CD14-positive monocyte (primary cell): ENCODE measurements at regions not wholly inside any gene's neighbourhood (a gene's known extent, or its start where the extent isn't known, plus 50 kb on each side); places are given as distances from the start of the nearest gene placed in this dataset.
"Not testable (repeated sequence)": the region's sequence is repeated elsewhere in the genome, so short reads cannot be mapped to it uniquely, and the experiment has no call there.

ENCODE experiments used
- DNase-seq, 3 donors: peaks; one replicate each; pipeline ENCODE4 v3.0.0-alpha.2; 2011 to 2022
- H2AFZ ChIP-seq: 2 replicates; pipeline ENCODE4 v1.6.0; 2012; ENCODE audit warnings: mild to moderate bottlenecking, low read depth, low read length, inconsistent platforms; ENCODE audit not compliant: insufficient read depth, poor library complexity, severe bottlenecking
- H3K27ac ChIP-seq, 2 donors: 1 replicate in 1 of 2; 2 replicates in 1 of 2; pipeline ENCODE4 v1.5.1; 2012 to 2013; ENCODE audit warnings: low read length in 2 of 2, control low read depth in 1 of 2, inconsistent platforms in 1 of 2, low read depth in 1 of 2, mild to moderate bottlenecking in 1 of 2
- H3K27me3 ChIP-seq, 2 donors: one replicate each; pipeline versions ENCODE4 v1.6.0 to v1.6.1; 2011 to 2013; ENCODE audit warnings: low read length in 2 of 2; ENCODE audit not compliant: control insufficient read depth in 2 of 2, insufficient read depth in 2 of 2
- H3K36me3 ChIP-seq, 2 donors: replicated peaks in 1 of 2; 1 replicate in 1 of 2; 2 replicates in 1 of 2; pipeline versions ENCODE4 v1.5.1 to v1.6.1; 2012 to 2013; ENCODE audit warnings: low read length in 2 of 2, control low read depth in 1 of 2, inconsistent platforms in 1 of 2, mild to moderate bottlenecking in 1 of 2; ENCODE audit not compliant: insufficient read depth in 2 of 2, control insufficient read depth in 1 of 2
- H3K4me1 ChIP-seq, 2 donors: 1 replicate in 1 of 2; 2 replicates in 1 of 2; pipeline versions ENCODE4 v1.5.1 to v1.6.1; 2012 to 2013; ENCODE audit warnings: low read length in 2 of 2, control low read depth in 1 of 2, inconsistent platforms in 1 of 2, mild to moderate bottlenecking in 1 of 2, moderate library complexity in 1 of 2; ENCODE audit not compliant: insufficient read depth in 2 of 2, control insufficient read depth in 1 of 2
- H3K4me2 ChIP-seq: replicated peaks from 2 replicates; pipeline ENCODE3; 2012; ENCODE audit warnings: low read length, moderate library complexity, mild to moderate bottlenecking; ENCODE audit not compliant: poor library complexity, severe bottlenecking; ENCODE audit errors: extremely low read depth
- H3K4me3 ChIP-seq, 3 experiments: fragments of 200-600 bp in 1 of 3; sonication (generic) in 1 of 3; replicated peaks in 1 of 3; 1 replicate in 2 of 3; 2 replicates in 1 of 3; pipeline ENCODE4 v1.5.1; 2011 to 2013; ENCODE audit warnings: low read length in 3 of 3, mild to moderate bottlenecking in 3 of 3, control low read depth in 2 of 3, low read depth in 2 of 3, inconsistent platforms in 1 of 3, moderate library complexity in 1 of 3
- H3K79me2 ChIP-seq: 2 replicates; pipeline ENCODE4 v1.6.0; 2012; ENCODE audit warnings: mild to moderate bottlenecking, control low read depth, inconsistent platforms, low read length, moderate library complexity; ENCODE audit not compliant: insufficient read depth
- H3K9ac ChIP-seq: 2 replicates; pipeline ENCODE4 v1.6.0; 2017; ENCODE audit warnings: low read length, mild to moderate bottlenecking; ENCODE audit not compliant: insufficient read depth, poor library complexity, severe bottlenecking
- H3K9me3 ChIP-seq, 2 donors: replicated peaks in 1 of 2; 1 replicate in 1 of 2; 2 replicates in 1 of 2; pipeline versions ENCODE4 v1.5.1 to v1.6.1; 2012 to 2013; ENCODE audit warnings: low read length in 2 of 2, control low read depth in 1 of 2; ENCODE audit not compliant: control insufficient read depth in 1 of 2, insufficient read depth in 1 of 2
- H4K20me1 ChIP-seq: 2 replicates; pipeline ENCODE4 v1.6.0; 2012; ENCODE audit warnings: mild to moderate bottlenecking, low read length, control low read depth, moderate library complexity; ENCODE audit not compliant: insufficient read depth
- H3K27ac Mint-ChIP-seq, 7 donors: one replicate each; pipeline ENCODE4 v1.8.0; 2020; ENCODE audit warnings: mild to moderate bottlenecking in 7 of 7, mixed read lengths in 7 of 7, moderate library complexity in 6 of 7, inconsistent platforms in 2 of 7
- H3K27me3 Mint-ChIP-seq, 3 donors: one replicate each; pipeline ENCODE4 v1.8.0; 2021 to 2022; ENCODE audit warnings: low read depth in 3 of 3, mild to moderate bottlenecking in 3 of 3, mixed read lengths in 3 of 3, moderate library complexity in 3 of 3, inconsistent platforms in 1 of 3
- H3K36me3 Mint-ChIP-seq, 2 donors: one replicate each; pipeline ENCODE4 v1.8.0; 2020; ENCODE audit warnings: mixed read lengths in 2 of 2, inconsistent platforms in 1 of 2, mild to moderate bottlenecking in 1 of 2
- H3K4me1 Mint-ChIP-seq: one replicate; pipeline ENCODE4 v1.8.0; 2020; ENCODE audit warnings: mild to moderate bottlenecking, mixed read lengths
- H3K4me3 Mint-ChIP-seq, 2 donors: one replicate each; pipeline ENCODE4 v1.8.0; 2020; ENCODE audit warnings: mild to moderate bottlenecking in 2 of 2, mixed read lengths in 2 of 2, moderate library complexity in 1 of 2
- H3K9me3 Mint-ChIP-seq, 7 donors: one replicate each; pipeline ENCODE4 v1.8.0; 2020 to 2022; ENCODE audit warnings: mixed read lengths in 7 of 7, mild to moderate bottlenecking in 6 of 7, moderate library complexity in 6 of 7, inconsistent platforms in 2 of 7
- WGBS: methylation state at CpG from one replicate; pipeline ENCODE4 v1.1.5; 2013; ENCODE audit warnings: missing lambda C conversion rate; ENCODE audit not compliant: insufficient coverage; 5-methylcytosine and 5-hydroxymethylcytosine counted together
- intact Hi-C, 2 donors: fragments of 100-400 bp; cut with micrococcal nuclease; formaldehyde crosslinking; loops; one replicate each; pipeline versions ENCODE4 v1.15.0 to v1.15.1; 2023
- TF ChIP-seq, protein P1 (sequence below): fragments of 200-600 bp; IDR thresholded peaks from one replicate; pipeline ENCODE4 v1.8.0; 2022; ENCODE audit warnings: antibody characterized with exemption, mild to moderate bottlenecking

GRCh38 chr5:174937201-174938123, 213.1 kb downstream of the MSX2 start:
- WGBS: 92% methylated on average over 5 of the region's 6 CpGs
- Mint-ChIP-seq H3K27me3 (peaks cover 2 to 6% (median 4%) of the 10 kb centered on the region in 3 donors), H3K9me3 (peaks cover 0 to 5% (median 0%) of the 10 kb centered on the region in 7 donors), H3K4me1 (no peaks in the 10 kb centered on the region), H3K27ac (no peak overlapping the region), H3K36me3 (no peaks in the 10 kb centered on the region), H3K4me3 (no peak overlapping the region)
- H2AFZ ChIP-seq: no peak overlapping the region
- no peak overlapping the region for H3K27ac ChIP-seq
- intact Hi-C loops: no loop called here
- H3K4me2 ChIP-seq: no peak overlapping the region
- TF ChIP-seq, protein P1, sequence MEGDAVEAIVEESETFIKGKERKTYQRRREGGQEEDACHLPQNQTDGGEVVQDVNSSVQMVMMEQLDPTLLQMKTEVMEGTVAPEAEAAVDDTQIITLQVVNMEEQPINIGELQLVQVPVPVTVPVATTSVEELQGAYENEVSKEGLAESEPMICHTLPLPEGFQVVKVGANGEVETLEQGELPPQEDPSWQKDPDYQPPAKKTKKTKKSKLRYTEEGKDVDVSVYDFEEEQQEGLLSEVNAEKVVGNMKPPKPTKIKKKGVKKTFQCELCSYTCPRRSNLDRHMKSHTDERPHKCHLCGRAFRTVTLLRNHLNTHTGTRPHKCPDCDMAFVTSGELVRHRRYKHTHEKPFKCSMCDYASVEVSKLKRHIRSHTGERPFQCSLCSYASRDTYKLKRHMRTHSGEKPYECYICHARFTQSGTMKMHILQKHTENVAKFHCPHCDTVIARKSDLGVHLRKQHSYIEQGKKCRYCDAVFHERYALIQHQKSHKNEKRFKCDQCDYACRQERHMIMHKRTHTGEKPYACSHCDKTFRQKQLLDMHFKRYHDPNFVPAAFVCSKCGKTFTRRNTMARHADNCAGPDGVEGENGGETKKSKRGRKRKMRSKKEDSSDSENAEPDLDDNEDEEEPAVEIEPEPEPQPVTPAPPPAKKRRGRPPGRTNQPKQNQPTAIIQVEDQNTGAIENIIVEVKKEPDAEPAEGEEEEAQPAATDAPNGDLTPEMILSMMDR: no peak
- no peaks in the 10 kb centered on the region for H3K36me3 ChIP-seq
- no peak for DNase-seq
- no peaks in the 10 kb centered on the region for H3K4me1 ChIP-seq
- H4K20me1 ChIP-seq: no peaks in the 10 kb centered on the region
- H3K9me3 ChIP-seq: no peaks in the 10 kb centered on the region
- no peak overlapping the region for H3K9ac ChIP-seq
- no peak overlapping the region for H3K4me3 ChIP-seq
- no peaks in the 10 kb centered on the region for H3K27me3 ChIP-seq
- no peaks in the 10 kb centered on the region for H3K79me2 ChIP-seq

DNA sequence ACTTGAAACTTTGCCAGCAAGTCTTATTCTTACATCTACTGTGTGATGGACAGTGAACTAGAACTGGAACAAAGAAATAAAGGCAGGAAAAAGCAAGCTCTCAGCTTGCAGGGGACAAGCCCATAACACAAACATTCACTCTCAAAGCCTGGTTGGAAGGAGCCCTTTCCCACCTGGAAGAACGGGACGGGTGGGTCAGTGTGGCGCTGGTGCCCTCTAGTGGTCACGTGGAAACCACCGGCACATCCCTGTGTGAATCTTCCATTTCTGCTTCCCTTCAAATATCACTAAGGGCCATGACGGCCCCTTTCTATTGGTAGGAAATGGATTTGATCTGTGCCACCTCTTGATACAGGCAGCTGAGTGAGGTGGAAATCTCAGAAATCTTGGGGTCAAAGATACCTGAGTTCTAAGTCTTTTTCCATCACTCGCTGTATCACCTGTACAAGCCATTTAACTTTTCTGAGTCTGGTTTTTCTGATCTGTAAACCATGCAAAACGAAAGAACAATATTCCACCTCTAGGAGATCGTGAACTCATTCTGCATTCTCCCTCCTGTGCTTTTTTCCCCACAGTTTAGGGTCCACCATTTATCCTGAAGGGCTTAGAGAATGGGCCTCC, 211.6 kb downstream of the MSX2 start:
- TF ChIP-seq, protein P1: peak; percentile 92
- Histone ChIP-seq H3K79me2 (no peaks in the 10 kb centered on the region), H3K4me1 (no peaks in the 10 kb centered on the region), H3K27me3 (no peaks in the 10 kb centered on the region), H3K27ac (no peak overlapping the region), H2AFZ (no peak overlapping the region), H3K4me3 (no peak overlapping the region), H3K9ac (no peak overlapping the region), H3K4me2 (no peak overlapping the region), H4K20me1 (no peaks in the 10 kb centered on the region), H3K9me3 (no peaks in the 10 kb centered on the region), H3K36me3 (no peaks in the 10 kb centered on the region)
- peak in 1 of 3 donors; percentile 19 for DNase-seq
- WGBS: 19% methylated on average over 5 of the region's 9 CpGs
- no peaks in the 10 kb centered on the region for H3K36me3 Mint-ChIP-seq
- H3K27me3 Mint-ChIP-seq: peaks cover 0 to 6% (median 4%) of the 10 kb centered on the region in 3 donors
- no peak overlapping the region for H3K4me3 Mint-ChIP-seq
- intact Hi-C loops: loop anchor here in 1 of 2 donors (1.0 kb wide), 1 partner anchor 517 kb away; no protein-coding TSS in a partner anchor
- H3K9me3 Mint-ChIP-seq: peaks cover 0 to 5% (median 2%) of the 10 kb centered on the region in 7 donors
- no peaks in the 10 kb centered on the region for H3K4me1 Mint-ChIP-seq
- no peak overlapping the region for H3K27ac Mint-ChIP-seq

DNA sequence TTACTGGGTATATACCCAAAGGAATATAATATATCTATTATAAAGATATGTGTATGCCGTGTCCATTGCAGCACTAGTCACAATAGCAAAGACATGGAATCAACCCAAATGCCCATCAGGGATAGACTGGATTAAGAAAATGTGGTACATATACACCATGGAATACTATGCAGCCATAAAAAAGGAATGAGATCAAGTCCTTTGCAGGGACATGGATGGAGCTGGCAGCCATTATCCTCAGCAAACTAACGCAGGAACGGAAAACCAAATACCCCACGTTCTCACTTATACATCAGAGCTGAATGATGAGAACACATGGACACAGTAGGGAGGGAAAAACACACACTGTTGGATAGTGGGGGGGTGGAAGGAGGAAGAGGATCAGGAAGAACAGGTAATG, 206.7 kb downstream of the MSX2 start:
- H3K4me1 ChIP-seq, H3K9ac ChIP-seq, H2AFZ ChIP-seq, H3K27me3 ChIP-seq, H3K4me3 ChIP-seq, H4K20me1 ChIP-seq, H3K9me3 ChIP-seq, H3K36me3 Mint-ChIP-seq, H3K27ac ChIP-seq, H3K4me3 Mint-ChIP-seq, H3K27ac Mint-ChIP-seq, H3K79me2 ChIP-seq, H3K36me3 ChIP-seq, DNase-seq, H3K4me2 ChIP-seq, H3K9me3 Mint-ChIP-seq, H3K4me1 Mint-ChIP-seq: not testable (repeated sequence)
- whole genome bisulfite sequencing: no CpG with 5 or more reads among the region's 4 CpGs
- peaks cover 4 to 11% (median 5%) of the 10 kb centered on the region in 3 donors for H3K27me3 Mint-ChIP-seq
- intact Hi-C loops: loop anchor here in 1 of 2 donors (5.0 kb wide), 1 partner anchor 514 kb away; no protein-coding TSS in a partner anchor
